T-helper 9 cell (primary cell): ENCODE measurements at regions not wholly inside any gene's neighbourhood (a gene's known extent, or its start where the extent isn't known, plus 50 kb on each side); places are given as distances from the start of the nearest gene placed in this dataset.
"Not testable (repeated sequence)": the region's sequence is repeated elsewhere in the genome, so short reads cannot be mapped to it uniquely, and the experiment has no call there.

Experiments used
- DNase-seq: peaks from one replicate; pipeline ENCODE4 v3.0.0-alpha.2; 2020

GRCh38 chr4:138347561-138347960 lies 105.4 kb upstream of the SLC7A11 start:
- DNase-seq = no peak

GRCh38 chr4:138344851-138345250 lies 102.7 kb upstream of the SLC7A11 start:
- no peak for DNase-seq

GRCh38 chr4:138344054-138344453 lies 101.9 kb upstream of the SLC7A11 start:
- DNase-seq = no peak

- DNase-seq = no peak
Observed at GRCh38 chr4:138341739-138342415, 99.7 kb upstream of the SLC7A11 start.

- DNase-seq = no peak
Observed at GRCh38 chr4:138338840-138339239, 96.7 kb upstream of the SLC7A11 start.

GRCh38 chr4:138338222-138338621 lies 96.1 kb upstream of the SLC7A11 start:
- not testable (repeated sequence) for DNase-seq

GRCh38 chr4:138334346-138335016 lies 92.3 kb upstream of the SLC7A11 start:
- no peak for DNase-seq

GRCh38 chr4:138332415-138332814 lies 90.3 kb upstream of the SLC7A11 start:
- DNase-seq = not testable (repeated sequence)

GRCh38 chr4:138330531-138330930 lies 88.4 kb upstream of the SLC7A11 start:
- DNase-seq = no peak

- DNase-seq = no peak
Observed at GRCh38 chr4:138329506-138330070, 87.4 kb upstream of the SLC7A11 start.

- no peak for DNase-seq
Observed at GRCh38 chr4:138327338-138327737, 85.2 kb upstream of the SLC7A11 start.

- DNase-seq = no peak
Observed at GRCh38 chr4:138320831-138321230, 78.7 kb upstream of the SLC7A11 start.

GRCh38 chr4:138320030-138320429 lies 77.9 kb upstream of the SLC7A11 start:
- no peak for DNase-seq

- DNase-seq = no peak
Observed at GRCh38 chr4:138317175-138317748, 75.1 kb upstream of the SLC7A11 start.

- no peak for DNase-seq
Observed at GRCh38 chr4:138312536-138312911, 70.4 kb upstream of the SLC7A11 start.

GRCh38 chr4:138311771-138312535 lies 69.8 kb upstream of the SLC7A11 start:
- no peak for DNase-seq

GRCh38 chr4:138310991-138311390 lies 68.8 kb upstream of the SLC7A11 start:
- no peak for DNase-seq

- DNase-seq = no peak
Observed at GRCh38 chr4:138310498-138310897, 68.3 kb upstream of the SLC7A11 start.

GRCh38 chr4:138308356-138308755 lies 66.2 kb upstream of the SLC7A11 start:
- no peak for DNase-seq

GRCh38 chr4:138307319-138307718 lies 65.2 kb upstream of the SLC7A11 start:
- no peak for DNase-seq

GRCh38 chr4:138305050-138305449 lies 62.9 kb upstream of the SLC7A11 start:
- DNase-seq = no peak

- no peak for DNase-seq
Observed at GRCh38 chr4:138301536-138301935, 59.4 kb upstream of the SLC7A11 start.

GRCh38 chr4:138300616-138301015 lies 58.5 kb upstream of the SLC7A11 start:
- no peak for DNase-seq
